SK-N-SH (cell line): ENCODE measurements at regions not wholly inside any gene's neighbourhood (a gene's known extent, or its start where the extent isn't known, plus 50 kb on each side); places are given as distances from the start of the nearest gene placed in this dataset.

Source experiments
- CTCF ChIA-PET: fragments of 300-600, 350-600 bp; formaldehyde crosslinking; extraction: SDS; loops from one replicate; lab custom pipeline; 2021; lab: Yijun Ruan, JAX
- POLR2A ChIA-PET: fragments of 350-600 bp; sonication (Branson Sonifier 250); formaldehyde crosslinking; extraction: SDS; loops from one replicate; lab custom pipeline; 2020; ENCODE audit warnings: antibody characterized with exemption, inconsistent platforms; lab: Yijun Ruan, JAX
- DNase-seq: peaks from one replicate; pipeline ENCODE4 v3.0.0; 2012
- H2AFZ ChIP-seq: fragments of 200-600 bp; sonication (generic); 2 replicates; pipeline ENCODE4 v1.8.1; 2016; ENCODE audit warnings: antibody characterized with exemption, mild to moderate bottlenecking, low read depth
- H3F3A ChIP-seq: fragments of 200-600 bp; sonication (generic); replicated peaks from 2 replicates; pipeline ENCODE3; 2016; ENCODE audit warnings: antibody characterized with exemption, mild to moderate bottlenecking; ENCODE audit not compliant: insufficient read depth
- H3K27ac ChIP-seq, 2 experiments: fragments of 200-500 bp in 1 of 2; fragments of 200-600 bp in 1 of 2; sonication (Bioruptor generic) in 1 of 2; sonication (generic), shearing (Covaris generic) in 1 of 2; 2 replicates each; pipeline versions ENCODE4 v1.5.1 to v1.6.1; 2014 to 2016; ENCODE audit warnings: low read depth in 2 of 2, inconsistent platforms in 1 of 2, low read length in 1 of 2, mild to moderate bottlenecking in 1 of 2, mixed read lengths in 1 of 2
- H3K27me3 ChIP-seq: fragments of 200-600 bp; sonication (generic), shearing (Covaris generic); 2 replicates; pipeline ENCODE4 v1.6.1; 2016; ENCODE audit warnings: mixed run types; ENCODE audit not compliant: insufficient read depth
- H3K36me3 ChIP-seq, 2 experiments: fragments of 200-500 bp in 1 of 2; fragments of 200-600 bp in 1 of 2; sonication (Bioruptor generic) in 1 of 2; sonication (generic) in 1 of 2; replicated peaks in 1 of 2; 2 replicates each; pipeline versions ENCODE3 to v1.5.1; 2014 to 2016; ENCODE audit warnings: low read length in 1 of 2, mild to moderate bottlenecking in 1 of 2; ENCODE audit not compliant: insufficient read depth in 2 of 2, control insufficient read depth in 1 of 2
- H3K4me1 ChIP-seq, 2 experiments: fragments of 200-500 bp in 1 of 2; fragments of 200-600 bp in 1 of 2; sonication (Bioruptor generic) in 1 of 2; sonication (generic), shearing (Covaris generic) in 1 of 2; 2 replicates each; pipeline versions ENCODE4 v1.5.1 to v1.6.1; 2014 to 2016; ENCODE audit warnings: low read depth in 1 of 2, low read length in 1 of 2, mixed run types in 1 of 2; ENCODE audit not compliant: insufficient read depth in 2 of 2, control insufficient read depth in 1 of 2
- H3K4me2 ChIP-seq: fragments of 200-600 bp; sonication (generic), shearing (Covaris generic); 2 replicates; pipeline ENCODE4 v1.6.1; 2017; ENCODE audit warnings: mixed run types
- H3K4me3 ChIP-seq, 2 experiments: fragments of 200-500 bp in 1 of 2; fragments of 200-600 bp in 1 of 2; sonication (Bioruptor generic) in 1 of 2; sonication (generic), shearing (Covaris generic) in 1 of 2; 2 replicates each; pipeline versions ENCODE4 v1.5.1 to v1.8.1; 2014 to 2016; ENCODE audit warnings: low read depth in 2 of 2, inconsistent platforms in 1 of 2, low read length in 1 of 2, mild to moderate bottlenecking in 1 of 2, mixed read lengths in 1 of 2, moderate library complexity in 1 of 2
- H3K79me2 ChIP-seq: fragments of 200-600 bp; sonication (generic); 2 replicates; pipeline ENCODE4 v1.8.1; 2017; ENCODE audit warnings: mild to moderate bottlenecking; ENCODE audit not compliant: insufficient read depth
- H3K9ac ChIP-seq: fragments of 200-600 bp; sonication (generic); 2 replicates; pipeline ENCODE4 v1.6.1; 2017; ENCODE audit warnings: mixed run types
- H3K9me2 ChIP-seq: fragments of 200-600 bp; sonication (generic); 2 replicates; pipeline ENCODE4 v1.6.1; 2017; ENCODE audit warnings: mixed run types
- H3K9me3 ChIP-seq: fragments of 200-600 bp; sonication (generic); 2 replicates; pipeline ENCODE4 v1.6.1; 2017; ENCODE audit warnings: mixed run types, mild to moderate bottlenecking, moderate library complexity
- H4K20me1 ChIP-seq: fragments of 200-600 bp; sonication (generic); 2 replicates; pipeline ENCODE4 v1.6.1; 2017; ENCODE audit warnings: mild to moderate bottlenecking, mixed run types; ENCODE audit not compliant: insufficient read depth
- EP300 ChIP-seq, 2 experiments: IDR thresholded peaks; 2 replicates each; pipeline versions ENCODE4 v1.4.0 to v1.6.1; 2012; ENCODE audit warnings: borderline replicate concordance in 1 of 2, low read depth in 1 of 2, low read length in 1 of 2
- FOSL2 ChIP-seq: IDR thresholded peaks from 2 replicates; pipeline ENCODE4 v1.4.0; 2012; ENCODE audit warnings: low read depth, mild to moderate bottlenecking, moderate library complexity, borderline replicate concordance
- FOXJ3 ChIP-seq: sonication (generic); formaldehyde crosslinking; IDR thresholded peaks from 2 replicates; pipeline ENCODE4 v1.5.1; 2020; ENCODE audit warnings: mild to moderate bottlenecking, missing genetic modification reagents
- FOXM1 ChIP-seq: IDR thresholded peaks from 2 replicates; pipeline ENCODE4 v1.4.0; 2012; ENCODE audit warnings: low read depth, mild to moderate bottlenecking
- GABPA ChIP-seq: IDR thresholded peaks from 2 replicates; pipeline ENCODE4 v1.4.0; 2012; ENCODE audit warnings: low read depth, mild to moderate bottlenecking
- MEF2A ChIP-seq: IDR thresholded peaks from 2 replicates; pipeline ENCODE4 v1.4.0; 2012; ENCODE audit warnings: low read depth, borderline replicate concordance
- NRF1 ChIP-seq: IDR thresholded peaks from 2 replicates; pipeline ENCODE4 v1.6.1; 2012; ENCODE audit warnings: low read depth, mild to moderate bottlenecking, low read length
- RAD21 ChIP-seq: IDR thresholded peaks from 2 replicates; pipeline ENCODE4 v1.6.1; 2012; ENCODE audit warnings: mild to moderate bottlenecking, low read length
- RCOR1 ChIP-seq: fragments of 150-350 bp; IDR thresholded peaks from 2 replicates; pipeline ENCODE4 v1.6.1; 2017; ENCODE audit warnings: antibody characterized with exemption, low read length
- TAF1 ChIP-seq: IDR thresholded peaks from 2 replicates; pipeline ENCODE4 v1.6.1; 2012; ENCODE audit warnings: low read depth, mild to moderate bottlenecking, low read length, moderate library complexity, borderline replicate concordance
- TEAD4 ChIP-seq: IDR thresholded peaks from 2 replicates; pipeline ENCODE4 v1.4.0; 2012; ENCODE audit warnings: mild to moderate bottlenecking, borderline replicate concordance; ENCODE audit not compliant: insufficient read depth
- YY1 ChIP-seq: IDR thresholded peaks from 2 replicates; pipeline ENCODE4 v1.4.0; 2012; ENCODE audit warnings: low read depth, mild to moderate bottlenecking
- WGBS: methylation state at CpG from one replicate; pipeline ENCODE4 v1.1.6; 2017; ENCODE audit warnings: low lambda C conversion rate; 5-methylcytosine and 5-hydroxymethylcytosine counted together
- TF ChIP-seq, protein P1 (sequence below): IDR thresholded peaks from 2 replicates; pipeline ENCODE4 v1.4.0; 2012; ENCODE audit warnings: low read depth, borderline replicate concordance
- TF ChIP-seq, protein P2 (sequence below): IDR thresholded peaks from 2 replicates; pipeline ENCODE4 v1.6.1; 2012; ENCODE audit warnings: mild to moderate bottlenecking, low read depth, low read length, moderate library complexity
- TF ChIP-seq, protein P3 (sequence below): IDR thresholded peaks from 2 replicates; pipeline ENCODE4; 2012
- TF ChIP-seq, protein P4 (sequence below): IDR thresholded peaks from 2 replicates; pipeline ENCODE4 v1.4.0; 2012; ENCODE audit warnings: low read depth

DNA sequence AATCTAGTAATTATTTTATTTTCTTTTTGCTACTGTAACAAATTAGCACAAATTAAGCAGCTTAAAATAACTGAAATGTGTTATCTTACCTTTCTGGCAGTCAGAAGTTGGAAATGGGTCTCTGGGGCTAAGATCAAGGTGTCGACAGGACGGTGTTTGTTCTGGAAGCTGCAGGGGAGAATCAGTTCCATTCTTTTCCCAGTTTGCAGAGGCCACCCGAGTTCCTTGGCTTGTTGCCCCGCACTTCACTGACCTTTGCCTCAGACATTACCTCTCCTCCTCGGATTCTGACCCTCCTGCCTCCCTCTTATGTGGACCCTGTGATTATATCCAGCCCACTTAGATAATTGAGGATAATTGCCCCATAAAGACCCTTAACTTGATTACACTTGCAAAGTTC, 61.0 kb upstream of the MAF start:
- no peak for DNase-seq
- no peak overlapping the region for H3K9ac ChIP-seq
- 23% methylated on average over 5 of the region's 5 CpGs for WGBS
- no peaks in the 10 kb centered on the region for H3K27me3 ChIP-seq
- H3K27ac ChIP-seq = no peak overlapping the region
- no peaks in the 10 kb centered on the region for H3K4me1 ChIP-seq
- no peaks in the 10 kb centered on the region for H3F3A ChIP-seq
- ChIA-PET CTCF (interaction anchor here (0.9 kb wide), 1 partner anchor 59 kb away, joined by 3 read pairs; no protein-coding TSS in a partner anchor), POLR2A (no interaction called here)
- no peaks in the 10 kb centered on the region for H4K20me1 ChIP-seq
- TF ChIP-seq TEAD4 (no peak), RAD21 (no peak), FOXM1 (no peak)
- H2AFZ ChIP-seq = no peak overlapping the region
- no peak overlapping the region for H3K4me2 ChIP-seq
- H3K79me2 ChIP-seq = no peaks in the 10 kb centered on the region
- no peaks in the 10 kb centered on the region for H3K9me3 ChIP-seq
- no peaks in the 10 kb centered on the region for H3K36me3 ChIP-seq
- H3K9me2 ChIP-seq = no peaks in the 10 kb centered on the region
- H3K4me3 ChIP-seq = no peak overlapping the region

DNA sequence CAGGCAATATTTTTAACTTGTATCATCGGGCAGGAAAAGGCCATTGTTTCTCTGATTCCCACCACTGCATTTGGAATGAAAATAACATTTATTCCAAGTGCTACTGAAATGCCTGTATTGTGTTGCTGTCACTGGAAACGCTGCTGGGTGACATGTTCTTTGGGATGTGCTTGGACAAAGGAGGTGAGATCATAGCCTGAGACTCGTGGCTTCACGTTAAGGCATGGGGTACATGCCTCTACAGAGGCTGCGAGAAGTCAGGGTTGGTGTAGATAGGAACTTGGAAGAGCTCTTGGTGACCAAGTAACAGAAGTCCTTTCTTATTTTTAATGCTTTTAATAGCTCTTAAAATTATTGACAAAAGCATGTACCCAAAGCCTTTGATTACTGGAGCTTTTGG, 58.8 kb upstream of the MAF start:
- DNase-seq = no peak
- Histone ChIP-seq H3F3A (no peaks in the 10 kb centered on the region), H3K36me3 (no peaks in the 10 kb centered on the region), H3K27ac (no peak overlapping the region), H4K20me1 (no peaks in the 10 kb centered on the region), H3K27me3 (no peaks in the 10 kb centered on the region), H3K4me2 (no peak overlapping the region), H3K4me3 (no peak overlapping the region), H3K9me3 (no peaks in the 10 kb centered on the region), H3K9ac (no peak overlapping the region), H3K4me1 (no peaks in the 10 kb centered on the region), H2AFZ (no peak overlapping the region), H3K9me2 (no peaks in the 10 kb centered on the region), H3K79me2 (no peaks in the 10 kb centered on the region)
- TF ChIP-seq GABPA (no peak), MEF2A (no peak), RAD21 (no peak), YY1 (no peak), FOSL2 (no peak), NRF1 (no peak), EP300 (IDR thresholded peaks at IDR 0.05; ENCODE audit: borderline replicate concordance in 1 of 2, low read depth in 1 of 2, low read length in 1 of 2) (no peak), TAF1 (no peak), FOXJ3 (CRISPR knock-in tag) (no peak), RCOR1 (no peak)
- TF ChIP-seq, protein P1, sequence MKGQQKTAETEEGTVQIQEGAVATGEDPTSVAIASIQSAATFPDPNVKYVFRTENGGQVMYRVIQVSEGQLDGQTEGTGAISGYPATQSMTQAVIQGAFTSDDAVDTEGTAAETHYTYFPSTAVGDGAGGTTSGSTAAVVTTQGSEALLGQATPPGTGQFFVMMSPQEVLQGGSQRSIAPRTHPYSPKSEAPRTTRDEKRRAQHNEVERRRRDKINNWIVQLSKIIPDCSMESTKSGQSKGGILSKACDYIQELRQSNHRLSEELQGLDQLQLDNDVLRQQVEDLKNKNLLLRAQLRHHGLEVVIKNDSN = no peak
- TF ChIP-seq, protein P2, sequence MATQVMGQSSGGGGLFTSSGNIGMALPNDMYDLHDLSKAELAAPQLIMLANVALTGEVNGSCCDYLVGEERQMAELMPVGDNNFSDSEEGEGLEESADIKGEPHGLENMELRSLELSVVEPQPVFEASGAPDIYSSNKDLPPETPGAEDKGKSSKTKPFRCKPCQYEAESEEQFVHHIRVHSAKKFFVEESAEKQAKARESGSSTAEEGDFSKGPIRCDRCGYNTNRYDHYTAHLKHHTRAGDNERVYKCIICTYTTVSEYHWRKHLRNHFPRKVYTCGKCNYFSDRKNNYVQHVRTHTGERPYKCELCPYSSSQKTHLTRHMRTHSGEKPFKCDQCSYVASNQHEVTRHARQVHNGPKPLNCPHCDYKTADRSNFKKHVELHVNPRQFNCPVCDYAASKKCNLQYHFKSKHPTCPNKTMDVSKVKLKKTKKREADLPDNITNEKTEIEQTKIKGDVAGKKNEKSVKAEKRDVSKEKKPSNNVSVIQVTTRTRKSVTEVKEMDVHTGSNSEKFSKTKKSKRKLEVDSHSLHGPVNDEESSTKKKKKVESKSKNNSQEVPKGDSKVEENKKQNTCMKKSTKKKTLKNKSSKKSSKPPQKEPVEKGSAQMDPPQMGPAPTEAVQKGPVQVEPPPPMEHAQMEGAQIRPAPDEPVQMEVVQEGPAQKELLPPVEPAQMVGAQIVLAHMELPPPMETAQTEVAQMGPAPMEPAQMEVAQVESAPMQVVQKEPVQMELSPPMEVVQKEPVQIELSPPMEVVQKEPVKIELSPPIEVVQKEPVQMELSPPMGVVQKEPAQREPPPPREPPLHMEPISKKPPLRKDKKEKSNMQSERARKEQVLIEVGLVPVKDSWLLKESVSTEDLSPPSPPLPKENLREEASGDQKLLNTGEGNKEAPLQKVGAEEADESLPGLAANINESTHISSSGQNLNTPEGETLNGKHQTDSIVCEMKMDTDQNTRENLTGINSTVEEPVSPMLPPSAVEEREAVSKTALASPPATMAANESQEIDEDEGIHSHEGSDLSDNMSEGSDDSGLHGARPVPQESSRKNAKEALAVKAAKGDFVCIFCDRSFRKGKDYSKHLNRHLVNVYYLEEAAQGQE = no peak
- TF ChIP-seq, protein P3, sequence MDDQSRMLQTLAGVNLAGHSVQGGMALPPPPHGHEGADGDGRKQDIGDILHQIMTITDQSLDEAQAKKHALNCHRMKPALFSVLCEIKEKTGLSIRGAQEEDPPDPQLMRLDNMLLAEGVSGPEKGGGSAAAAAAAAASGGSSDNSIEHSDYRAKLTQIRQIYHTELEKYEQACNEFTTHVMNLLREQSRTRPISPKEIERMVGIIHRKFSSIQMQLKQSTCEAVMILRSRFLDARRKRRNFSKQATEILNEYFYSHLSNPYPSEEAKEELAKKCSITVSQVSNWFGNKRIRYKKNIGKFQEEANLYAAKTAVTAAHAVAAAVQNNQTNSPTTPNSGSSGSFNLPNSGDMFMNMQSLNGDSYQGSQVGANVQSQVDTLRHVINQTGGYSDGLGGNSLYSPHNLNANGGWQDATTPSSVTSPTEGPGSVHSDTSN = no peak
- TF ChIP-seq, protein P4, sequence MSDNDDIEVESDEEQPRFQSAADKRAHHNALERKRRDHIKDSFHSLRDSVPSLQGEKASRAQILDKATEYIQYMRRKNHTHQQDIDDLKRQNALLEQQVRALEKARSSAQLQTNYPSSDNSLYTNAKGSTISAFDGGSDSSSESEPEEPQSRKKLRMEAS = no peak
- WGBS = 20% methylated on average over 5 of the region's 5 CpGs
- POLR2A ChIA-PET = no interaction called here
- CTCF ChIA-PET = no interaction called here
